Umbilical cord (tissue), 1 donor: ENCODE measurements at regions not wholly inside any gene's neighbourhood (a gene's known extent, or its start where the extent isn't known, plus 50 kb on each side); places are given as distances from the start of the nearest gene placed in this dataset.

Experiments
- DNase-seq: peaks from one replicate; pipeline ENCODE4 v3.0.0-alpha.2; 2015; ENCODE audit warnings: low spot score

DNA sequence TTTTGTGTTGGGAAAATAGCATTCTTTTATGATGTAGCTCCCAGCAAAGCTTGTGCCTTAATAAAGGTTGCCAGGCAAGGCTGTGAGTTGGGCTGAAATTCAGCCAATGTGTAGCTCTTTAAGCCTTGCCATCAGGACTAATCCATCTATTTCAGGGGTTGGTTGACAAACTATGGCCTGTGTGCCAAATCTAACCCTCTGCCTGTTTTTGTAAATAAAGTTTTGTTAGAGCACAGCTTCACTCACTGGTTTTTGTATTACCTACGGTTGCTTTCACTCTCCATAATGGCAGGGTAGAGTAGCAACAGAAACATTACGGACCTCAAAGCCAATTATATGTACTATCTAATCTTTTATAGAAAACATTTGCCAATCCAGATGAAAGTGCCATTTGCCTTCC is 638.1 kb upstream of the POT1 start:
- no peak for DNase-seq

DNA sequence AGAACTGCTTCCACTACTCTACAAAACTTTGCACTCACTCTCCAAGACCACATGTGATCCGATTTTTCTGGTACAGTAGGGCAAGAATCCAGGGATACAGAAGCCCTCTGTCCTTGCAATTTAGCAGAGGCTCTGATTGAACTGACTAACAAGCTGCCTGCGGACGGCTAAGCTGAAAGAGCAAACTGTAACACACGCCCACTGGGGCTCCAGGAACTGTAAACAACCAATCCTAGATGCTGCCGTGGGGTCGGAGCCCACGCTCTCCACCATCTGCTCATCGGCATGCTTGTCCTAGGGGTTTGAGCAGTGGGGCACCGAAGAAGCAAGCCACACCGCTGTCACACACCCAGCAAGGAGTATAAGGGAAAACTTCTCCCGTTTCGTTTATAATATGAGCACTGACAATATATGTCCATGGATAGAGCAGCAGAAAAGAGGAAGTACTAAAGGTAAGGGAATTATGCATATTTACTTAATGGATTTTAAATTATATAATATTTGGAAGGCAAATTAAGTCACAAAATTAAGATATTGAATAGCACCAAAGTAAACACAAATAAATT is 634.4 kb upstream of the POT1 start:
- no peak for DNase-seq

DNA sequence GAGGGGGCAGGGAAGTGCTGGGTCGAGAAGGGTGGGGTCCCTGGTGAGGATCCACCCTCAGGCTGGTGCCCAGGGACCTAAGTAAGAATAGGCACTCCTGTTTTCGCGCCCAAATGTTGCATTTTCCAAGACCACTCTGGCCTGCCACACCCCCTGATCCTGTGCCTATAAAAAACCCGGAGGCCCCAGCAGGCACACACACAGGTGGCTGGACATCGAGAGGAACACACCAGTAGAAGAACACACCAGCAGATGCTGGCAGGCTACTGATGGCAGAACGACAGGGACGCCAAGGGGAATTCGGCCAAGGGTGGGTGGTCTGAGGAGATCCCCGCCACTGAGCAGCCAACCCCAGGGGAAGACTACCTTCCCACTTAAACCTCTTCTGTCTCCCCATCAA is 633.9 kb upstream of the POT1 start:
- DNase-seq: no peak

DNA sequence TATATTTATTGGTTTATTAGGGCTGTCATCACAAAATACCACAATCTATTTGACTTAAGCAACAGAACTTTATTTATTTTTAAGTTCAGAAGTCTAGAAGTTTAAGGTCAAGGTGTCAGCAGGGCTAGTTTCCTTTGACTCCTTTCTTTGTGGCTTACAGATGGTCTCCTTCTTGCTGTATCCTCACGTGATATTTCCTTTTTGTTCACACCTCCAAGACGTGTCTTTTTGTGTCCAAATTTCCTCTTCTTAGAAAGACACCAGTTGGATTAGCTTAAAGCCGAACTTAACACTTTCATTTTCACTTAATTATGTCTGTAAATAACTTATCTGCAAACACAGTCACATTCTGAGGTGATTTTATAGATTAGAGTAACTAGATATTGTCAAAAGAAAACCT is 631.4 kb upstream of the POT1 start:
- DNase-seq: no peak

DNA sequence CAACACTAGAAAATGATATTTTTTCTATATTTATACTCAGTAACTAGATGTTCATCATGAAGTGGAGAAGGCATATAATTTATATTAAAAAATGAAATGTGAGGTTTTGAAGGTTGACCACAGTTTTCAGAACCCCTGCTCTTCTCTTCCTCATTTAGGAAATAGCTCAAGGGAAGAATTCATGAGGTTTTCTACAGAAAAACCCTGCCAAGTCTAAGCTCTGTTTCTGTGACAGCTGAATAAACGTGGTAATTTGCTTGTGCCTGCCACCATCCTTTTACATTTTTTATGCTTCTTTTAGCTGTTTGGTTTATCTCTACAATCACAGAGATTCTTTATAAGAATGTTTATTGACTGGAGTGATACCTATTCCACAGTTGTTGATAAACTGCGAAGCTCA is 630.3 kb upstream of the POT1 start:
- DNase-seq: no peak

DNA sequence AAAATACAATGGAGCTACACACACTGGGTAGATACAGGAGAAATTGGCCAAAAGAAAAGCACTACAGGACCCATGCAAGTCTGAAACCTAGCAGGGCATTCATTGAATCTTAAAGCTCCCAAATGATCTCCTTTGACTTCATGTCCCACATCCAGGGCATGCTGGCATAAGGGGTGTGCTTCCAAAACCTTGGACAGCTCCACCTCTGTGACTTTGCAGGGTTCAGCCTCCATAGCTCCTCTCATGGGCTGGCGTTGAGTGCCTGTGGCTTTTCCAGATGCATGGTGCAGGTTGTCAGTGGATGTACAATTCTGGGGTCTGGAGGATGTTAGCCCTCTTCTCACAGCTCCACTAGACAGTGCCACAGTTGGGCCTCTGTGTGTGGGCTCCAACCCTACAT is 626.3 kb upstream of the POT1 start:
- DNase-seq: no peak

DNA sequence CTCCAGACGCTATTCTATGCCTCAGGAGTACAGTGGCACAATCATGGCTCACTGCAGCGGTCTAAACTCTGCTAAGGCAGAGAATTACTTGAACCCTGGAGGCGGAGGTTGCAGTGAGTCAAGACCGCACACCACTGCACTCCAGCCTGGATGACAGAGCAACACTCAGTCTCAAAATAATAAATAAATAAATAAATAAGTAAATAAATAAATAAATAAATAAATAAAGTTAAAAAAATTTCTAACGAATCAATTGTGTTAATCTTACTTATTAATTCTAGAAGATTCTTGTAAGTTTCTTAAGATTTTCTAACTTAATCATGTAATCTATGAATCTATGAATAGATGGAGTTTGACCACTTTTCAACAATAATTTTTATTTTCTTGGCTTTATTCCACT is 621.4 kb upstream of the POT1 start:
- DNase-seq: no peak

DNA sequence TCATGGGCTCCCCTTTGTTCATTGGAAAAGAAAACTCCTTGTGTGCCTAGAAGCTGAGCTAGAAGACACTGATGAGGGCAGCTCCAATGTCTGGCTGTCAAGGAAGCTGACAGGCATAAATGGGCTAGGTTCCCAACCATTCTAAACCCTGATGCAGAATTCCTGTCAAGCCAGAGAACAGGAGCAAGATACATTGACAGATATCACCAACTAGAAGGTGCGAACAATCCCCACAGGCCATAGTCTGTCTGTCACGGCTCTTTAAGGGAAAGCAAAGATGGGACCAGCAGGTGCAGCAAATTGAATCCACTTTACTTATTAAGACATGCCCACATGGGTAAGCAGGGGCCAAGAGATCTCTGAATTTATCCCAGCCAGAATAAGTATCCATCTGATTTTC is 617.9 kb upstream of the POT1 start:
- DNase-seq: no peak

DNA sequence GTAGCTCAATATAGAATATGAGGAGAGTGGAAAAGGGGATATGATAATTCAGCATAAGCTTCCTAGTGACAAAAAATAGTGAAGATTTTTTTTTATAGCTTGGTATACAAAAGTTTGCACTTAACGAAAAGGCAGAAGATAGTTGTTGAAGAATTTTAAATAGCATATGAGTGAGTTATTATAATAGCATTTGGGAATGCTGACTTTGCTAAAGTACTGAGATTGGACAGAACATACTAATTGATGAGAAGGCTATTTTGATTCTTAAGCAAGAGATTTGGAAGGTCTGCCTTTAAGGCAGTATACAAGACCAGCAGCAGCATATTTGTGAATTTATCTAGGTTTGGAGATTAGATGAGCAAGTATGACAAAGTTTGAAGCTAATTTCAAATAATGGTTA is 600.9 kb upstream of the POT1 start:
- no peak for DNase-seq

DNA sequence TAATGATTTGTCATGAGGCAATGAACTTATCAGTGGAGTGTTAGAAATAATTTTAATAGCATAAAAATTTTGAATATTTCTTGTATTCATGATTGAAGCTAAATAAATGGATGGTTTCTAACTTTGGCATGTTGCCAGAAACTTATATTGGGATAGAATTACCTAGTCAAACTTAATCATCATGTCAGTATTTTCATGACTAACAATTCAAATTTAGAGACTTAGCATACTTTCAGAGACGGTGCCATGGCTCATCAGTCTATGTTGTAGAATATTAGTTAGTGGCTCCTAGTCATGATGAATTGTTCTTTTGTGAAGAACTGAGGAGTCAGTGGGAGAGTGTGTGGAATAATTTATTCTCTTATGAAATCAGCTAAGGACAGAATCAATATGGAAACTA is 599.6 kb upstream of the POT1 start:
- DNase-seq: no peak

DNA sequence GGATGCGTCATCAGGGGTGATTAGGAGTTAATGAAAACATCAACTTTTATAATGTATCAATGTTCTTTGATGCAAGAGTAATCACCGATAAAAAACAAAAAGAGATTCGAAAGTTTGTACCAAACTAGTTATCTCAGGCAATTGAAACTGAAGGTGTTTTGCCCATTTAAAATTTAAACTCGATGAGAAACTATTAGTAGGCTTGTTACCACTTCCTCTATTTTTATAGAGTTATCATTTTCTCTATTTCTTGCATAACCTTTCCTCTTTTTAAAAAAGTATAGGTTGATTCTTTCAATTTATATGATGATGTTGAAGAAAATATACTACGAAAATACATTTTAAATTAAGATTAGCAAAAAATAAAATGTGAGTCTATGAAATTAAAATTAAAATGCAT is 597.3 kb upstream of the POT1 start:
- no peak for DNase-seq

DNA sequence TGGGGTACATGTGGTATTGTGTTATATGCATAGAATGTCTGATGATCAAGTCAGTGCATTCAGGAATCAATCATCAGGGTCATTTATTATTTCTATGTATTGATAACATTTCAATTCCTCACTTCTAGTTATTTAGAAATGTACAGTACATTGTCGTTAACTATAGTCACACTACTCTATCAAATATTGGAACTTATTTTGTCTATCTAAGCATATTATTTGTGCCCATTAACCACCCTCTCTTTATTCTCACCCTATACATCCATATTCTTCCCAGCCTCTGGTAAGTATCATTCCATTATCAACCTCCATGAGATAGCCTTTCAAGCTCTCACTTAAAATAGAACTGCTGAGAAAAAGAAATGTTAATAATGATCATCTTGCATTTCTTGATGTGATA is 596.5 kb upstream of the POT1 start:
- no peak for DNase-seq

DNA sequence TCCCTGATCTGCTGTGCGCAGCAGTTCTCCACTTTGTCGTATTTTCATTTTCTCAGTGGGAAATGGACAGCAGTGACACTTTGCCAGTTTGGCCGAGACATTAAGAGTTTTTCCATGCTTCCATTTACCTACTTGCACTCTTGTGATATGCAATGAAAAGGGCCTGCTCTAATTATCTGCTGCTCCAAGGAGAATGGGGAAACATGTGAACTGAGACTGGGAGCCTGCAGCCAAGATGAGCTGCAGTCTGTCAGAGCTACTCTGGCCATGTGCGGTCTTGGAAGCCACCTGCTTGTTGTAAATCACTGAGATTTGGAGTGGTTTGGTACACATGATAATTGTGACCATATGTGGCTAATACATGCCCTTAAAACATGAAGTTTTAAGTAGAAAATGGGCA is 586.6 kb upstream of the POT1 start:
- no peak for DNase-seq

DNA sequence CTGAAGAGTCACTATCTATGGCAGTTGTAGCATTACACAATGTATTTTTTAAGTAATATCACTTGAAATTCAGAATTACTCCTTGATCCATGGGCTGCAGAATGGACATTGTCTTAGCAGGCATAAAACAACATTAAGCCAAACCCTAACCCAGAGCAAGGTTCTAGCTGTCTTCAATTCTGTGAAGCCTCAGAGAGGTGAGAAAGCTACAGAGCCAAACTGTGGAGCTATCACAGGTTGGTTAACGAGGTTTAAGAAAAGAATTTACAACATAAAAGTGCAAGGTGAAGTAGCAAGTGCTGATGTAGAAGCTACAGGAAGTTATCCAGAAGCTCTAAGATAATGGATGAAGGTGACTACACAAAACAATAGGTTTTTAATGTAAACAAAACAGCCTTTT is 582.7 kb upstream of the POT1 start:
- no peak for DNase-seq

DNA sequence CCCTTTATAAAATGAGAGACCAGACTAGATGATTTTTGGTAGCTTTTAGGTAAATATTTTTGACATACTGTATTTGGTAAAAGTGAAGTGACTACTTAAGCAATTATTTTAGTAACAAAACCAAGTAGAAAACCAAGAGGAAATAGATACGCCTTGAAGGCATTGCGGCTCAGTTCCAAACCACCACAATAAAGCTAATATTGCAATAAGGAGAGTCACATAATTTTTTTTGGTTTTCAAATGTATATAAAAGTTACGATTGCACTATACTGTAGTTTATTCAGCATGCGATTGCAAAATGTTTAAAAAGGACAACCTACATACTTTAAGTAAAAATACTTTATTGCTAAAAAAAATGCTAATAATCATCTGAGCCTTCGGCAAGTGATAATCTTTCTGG is 581.7 kb upstream of the POT1 start:
- no peak for DNase-seq

DNA sequence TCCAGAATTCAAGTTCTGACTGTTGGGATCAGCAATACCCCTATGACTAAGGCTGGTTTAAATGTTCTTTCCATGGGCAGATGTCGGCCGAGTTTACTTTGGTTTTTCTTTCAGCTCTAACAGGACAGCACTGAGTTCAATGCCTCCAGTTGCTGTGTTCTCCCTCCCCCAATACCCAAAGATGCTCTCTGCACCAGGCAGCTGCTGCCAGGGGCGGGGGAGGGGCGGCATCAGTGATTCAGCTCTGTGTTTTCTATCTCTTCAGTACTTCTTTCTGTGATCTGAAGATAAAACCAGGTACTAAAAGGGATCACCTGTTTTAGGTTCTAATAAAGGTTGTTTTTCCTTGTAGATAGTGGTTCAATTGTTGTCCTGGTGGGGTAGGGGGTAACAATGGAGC is 576.7 kb upstream of the POT1 start:
- no peak for DNase-seq

DNA sequence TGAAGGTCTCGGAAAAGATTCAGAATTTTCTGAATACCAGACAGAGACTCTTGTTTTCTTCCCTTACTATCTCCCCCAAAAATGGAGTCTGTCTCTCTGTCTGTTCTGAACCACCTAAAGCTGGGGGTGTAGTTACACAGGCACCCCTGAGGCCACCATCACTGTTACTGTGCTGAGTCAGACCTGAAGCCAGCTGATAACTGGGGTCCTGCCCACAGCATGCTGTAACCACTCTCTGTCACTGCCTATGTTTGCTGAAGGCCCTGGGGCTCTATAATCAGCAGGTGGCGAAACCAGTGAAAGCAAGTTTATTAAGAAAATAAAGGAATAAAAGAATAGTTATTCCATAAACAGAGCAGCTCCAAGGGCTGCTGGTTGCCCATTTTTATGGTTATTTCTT is 575.2 kb upstream of the POT1 start:
- DNase-seq: no peak

DNA sequence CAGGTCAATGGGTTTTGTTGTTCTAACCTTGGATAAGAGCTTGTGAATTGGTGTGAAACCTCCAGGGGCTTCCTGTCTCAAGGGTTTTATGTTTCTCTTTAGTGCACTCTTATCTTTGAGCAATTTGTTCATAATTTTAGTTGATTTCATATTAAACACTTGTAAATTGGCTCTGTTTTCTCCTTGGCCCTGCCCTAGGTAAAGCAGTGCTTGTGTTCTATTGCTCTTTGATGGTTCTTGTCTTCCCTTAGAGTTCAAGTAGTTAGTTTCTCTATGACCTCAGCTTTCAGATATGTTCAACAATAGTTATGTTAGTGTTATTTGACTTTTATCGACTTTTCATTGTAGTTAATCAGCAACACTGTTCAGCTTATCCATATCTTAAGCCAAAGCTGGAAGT is 566.4 kb upstream of the POT1 start:
- no peak for DNase-seq

DNA sequence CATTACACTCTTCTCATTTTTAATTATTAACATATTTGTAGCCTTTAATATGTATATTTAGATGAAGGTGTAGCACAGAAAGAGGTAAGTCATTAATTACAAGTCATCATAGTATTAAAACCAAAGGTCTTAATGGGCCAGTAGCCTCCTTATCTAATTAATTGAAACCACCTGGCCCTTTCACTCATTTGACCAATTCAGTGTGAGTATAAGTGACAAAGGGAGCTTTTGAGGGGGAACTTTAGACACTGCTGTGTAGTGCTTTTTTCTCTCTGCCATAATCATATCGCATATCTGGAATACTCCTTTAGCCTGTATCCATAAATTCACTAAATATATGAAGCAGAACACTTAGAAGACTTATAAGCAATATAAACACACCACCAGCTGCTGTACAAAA is 562.9 kb upstream of the POT1 start:
- DNase-seq: no peak

DNA sequence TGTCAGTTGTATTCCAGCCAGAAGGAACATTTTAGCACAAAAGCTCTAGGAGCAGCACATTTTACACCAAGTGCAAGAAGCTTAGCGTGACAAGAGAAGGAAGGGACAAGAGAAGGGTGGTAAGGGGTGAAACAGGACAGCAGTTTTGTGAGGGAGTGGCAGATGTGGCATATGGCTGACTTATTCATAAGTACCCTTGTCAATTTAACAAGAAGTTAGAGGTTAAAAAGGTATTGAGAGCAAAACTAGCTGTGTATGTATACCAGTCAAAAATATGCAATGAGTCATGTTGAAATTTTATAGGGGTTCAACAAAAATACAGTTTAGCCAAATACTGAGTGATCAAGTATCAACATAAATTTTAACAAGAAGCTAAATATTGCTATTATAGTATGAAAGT is 561.5 kb upstream of the POT1 start:
- DNase-seq: no peak

DNA sequence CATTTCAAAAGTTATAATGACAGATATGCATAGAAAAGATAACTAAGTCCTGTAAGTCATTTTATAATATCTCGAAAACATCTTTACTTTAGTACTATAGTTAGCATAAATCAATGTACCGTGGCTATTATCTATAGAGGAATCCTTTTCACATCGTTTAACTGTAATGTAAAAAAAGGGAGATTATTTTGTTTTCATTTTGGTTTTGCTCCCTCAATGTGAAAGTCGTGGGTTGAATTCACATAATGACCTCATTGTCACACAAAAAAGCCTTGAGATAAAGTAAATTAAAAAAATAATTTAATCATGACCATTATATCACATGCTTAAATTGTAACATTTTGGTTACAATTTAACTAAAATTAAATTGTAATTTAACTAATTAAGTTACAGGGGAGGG is 560.5 kb upstream of the POT1 start:
- no peak for DNase-seq

DNA sequence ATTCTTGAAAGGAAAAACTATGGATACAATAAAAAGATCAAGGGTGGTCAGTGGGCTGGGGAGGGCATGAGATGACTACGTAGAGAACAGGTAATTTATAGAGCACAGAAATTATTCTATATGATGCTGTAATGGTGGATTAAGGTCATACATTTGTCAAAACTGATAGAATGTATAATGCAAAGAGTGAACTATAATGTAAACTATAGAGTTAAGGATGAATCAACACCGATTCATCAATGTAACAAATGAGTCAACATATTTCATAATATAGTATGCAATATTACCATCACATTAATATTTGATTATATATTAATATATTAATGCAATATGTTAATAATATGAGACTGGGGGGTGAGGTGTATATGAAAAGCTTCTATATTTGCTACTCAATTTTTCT is 555.6 kb upstream of the POT1 start:
- DNase-seq: no peak

DNA sequence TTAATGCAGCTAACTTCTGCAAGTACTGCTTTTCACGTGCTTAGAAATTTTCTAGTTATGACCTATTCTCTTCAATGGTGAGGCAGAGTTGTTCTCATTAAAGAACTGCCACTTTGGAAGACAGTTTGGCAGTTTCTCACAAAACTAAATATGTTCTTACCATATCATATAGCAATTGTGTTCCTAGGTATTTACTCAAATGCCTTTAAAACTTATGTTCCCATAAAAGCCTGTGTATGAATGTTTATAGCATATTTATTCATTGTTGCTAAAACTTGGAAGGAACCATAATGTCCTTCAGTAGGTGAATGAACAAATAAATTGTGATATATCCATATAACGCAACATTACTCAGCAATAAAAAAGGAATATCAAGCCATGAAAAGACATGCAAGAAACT is 555.1 kb upstream of the POT1 start:
- DNase-seq: no peak

DNA sequence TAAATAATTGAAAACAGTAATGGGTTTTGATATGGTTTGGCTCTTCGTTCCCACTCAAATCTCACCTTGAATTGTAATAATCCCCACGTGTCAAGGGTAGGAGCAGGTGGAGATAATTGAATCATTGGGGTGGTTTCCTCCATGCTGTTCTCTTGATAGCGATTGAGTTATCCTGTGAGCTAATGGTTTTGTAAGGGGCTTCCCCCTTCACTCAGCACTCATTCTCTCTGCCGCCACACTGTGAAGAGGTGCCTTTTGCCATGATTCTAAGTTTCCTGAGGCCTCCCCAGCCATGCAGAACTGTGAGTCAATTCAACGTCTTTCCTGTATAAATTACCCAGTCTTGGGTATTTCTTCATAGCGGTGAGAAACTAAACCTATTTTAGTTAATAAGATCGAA is 551.7 kb upstream of the POT1 start:
- no peak for DNase-seq

DNA sequence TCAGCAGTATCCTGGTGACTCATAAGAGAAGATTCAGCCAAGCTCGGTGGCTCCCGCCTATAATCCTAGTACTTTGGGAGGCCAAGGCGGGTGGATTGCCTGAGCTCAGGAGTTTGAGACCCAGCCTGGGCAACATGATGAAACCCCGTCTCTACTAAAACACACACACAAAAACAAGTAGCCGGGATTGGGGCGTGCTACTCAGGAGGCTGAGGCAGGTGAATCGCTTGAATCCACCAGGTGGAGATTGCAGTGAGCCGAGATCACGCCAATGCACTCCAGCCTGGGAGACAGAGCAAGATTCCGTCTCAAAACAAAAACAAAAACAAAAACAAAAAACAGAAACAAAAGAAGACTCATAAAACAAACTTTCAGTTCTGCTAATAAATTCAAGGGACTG is 551.1 kb upstream of the POT1 start:
- DNase-seq: no peak
